ENCODE measurements at regions not wholly inside any gene's neighbourhood (a gene's known extent, or its start where the extent isn't known, plus 50 kb on each side); places are given as distances from the start of the nearest gene placed in this dataset.
"Not testable (repeated sequence)": the region's sequence is repeated elsewhere in the genome, so short reads cannot be mapped to it uniquely, and the experiment has no call there.

DNA sequence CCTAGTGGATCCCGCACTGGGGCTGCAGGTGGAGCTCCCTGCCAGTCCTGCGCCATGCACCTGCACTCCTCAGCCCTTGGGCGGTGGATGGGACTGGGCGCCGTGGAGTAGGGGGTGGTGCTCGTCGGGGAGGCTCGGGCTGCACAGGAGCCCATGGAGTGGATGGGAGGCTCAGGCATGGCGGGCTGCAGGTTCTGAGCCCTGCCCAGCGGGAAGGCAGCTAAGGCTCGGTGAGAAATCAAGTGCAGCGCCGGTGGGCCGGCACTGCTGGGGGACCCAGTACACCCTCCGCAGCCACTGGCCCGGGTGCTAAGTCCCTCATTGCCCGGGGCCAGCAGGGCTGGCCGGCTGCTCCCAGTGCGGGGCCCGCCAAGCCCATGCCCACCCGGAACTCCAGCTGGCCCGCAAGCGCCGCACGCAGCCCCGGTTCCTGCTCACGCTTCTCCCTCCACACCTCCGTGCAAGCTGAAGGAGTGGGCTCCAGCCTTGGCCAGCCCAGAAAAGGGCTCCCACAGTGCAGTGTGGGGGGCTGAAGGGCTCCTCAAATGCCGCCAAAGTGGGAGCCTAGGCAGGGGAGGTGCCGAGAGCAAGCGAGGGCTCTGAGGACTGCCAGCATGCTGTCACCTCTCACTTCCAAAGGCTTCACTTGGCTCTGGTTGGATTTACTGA is 342.5 kb downstream of the KCNN2 start:
- TF ChIP-seq, protein P1, sequence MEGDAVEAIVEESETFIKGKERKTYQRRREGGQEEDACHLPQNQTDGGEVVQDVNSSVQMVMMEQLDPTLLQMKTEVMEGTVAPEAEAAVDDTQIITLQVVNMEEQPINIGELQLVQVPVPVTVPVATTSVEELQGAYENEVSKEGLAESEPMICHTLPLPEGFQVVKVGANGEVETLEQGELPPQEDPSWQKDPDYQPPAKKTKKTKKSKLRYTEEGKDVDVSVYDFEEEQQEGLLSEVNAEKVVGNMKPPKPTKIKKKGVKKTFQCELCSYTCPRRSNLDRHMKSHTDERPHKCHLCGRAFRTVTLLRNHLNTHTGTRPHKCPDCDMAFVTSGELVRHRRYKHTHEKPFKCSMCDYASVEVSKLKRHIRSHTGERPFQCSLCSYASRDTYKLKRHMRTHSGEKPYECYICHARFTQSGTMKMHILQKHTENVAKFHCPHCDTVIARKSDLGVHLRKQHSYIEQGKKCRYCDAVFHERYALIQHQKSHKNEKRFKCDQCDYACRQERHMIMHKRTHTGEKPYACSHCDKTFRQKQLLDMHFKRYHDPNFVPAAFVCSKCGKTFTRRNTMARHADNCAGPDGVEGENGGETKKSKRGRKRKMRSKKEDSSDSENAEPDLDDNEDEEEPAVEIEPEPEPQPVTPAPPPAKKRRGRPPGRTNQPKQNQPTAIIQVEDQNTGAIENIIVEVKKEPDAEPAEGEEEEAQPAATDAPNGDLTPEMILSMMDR (IDR thresholded peaks at IDR 0.05): not testable (repeated sequence)
- not testable (repeated sequence) for TF ChIP-seq POLR2A, POLR2AphosphoS5 (IDR thresholded peaks at IDR 0.05)

Data from breast epithelium (tissue), 3 donors.